H1 (cell line): ENCODE measurements at regions not wholly inside any gene's neighbourhood (a gene's known extent, or its start where the extent isn't known, plus 50 kb on each side); places are given as distances from the start of the nearest gene placed in this dataset.

ENCODE experiments used
- EZH2 ChIP-seq: fragments of 200-600 bp; sonication (generic); IDR thresholded peaks from 2 replicates; pipeline ENCODE4 v1.7.1; 2012; ENCODE audit warnings: low read depth, mild to moderate bottlenecking, moderate library complexity, low read length, inconsistent platforms; ENCODE audit not compliant: severe bottlenecking
- MAFK ChIP-seq: IDR thresholded peaks from 2 replicates; pipeline ENCODE4 v1.6.1; 2012; ENCODE audit warnings: low read depth, mild to moderate bottlenecking, improper control_type of control experiment, low read length
- POLR2AphosphoS5 ChIP-seq: IDR thresholded peaks from 2 replicates; pipeline ENCODE4 v1.6.1; 2011; ENCODE audit warnings: low read depth, low read length
- RNF2 ChIP-seq: fragments of 200-900, 300-1000 bp; sonication (generic); IDR thresholded peaks from 2 replicates; pipeline ENCODE4 v1.7.1; 2016; ENCODE audit warnings: borderline replicate concordance, low read depth, mild to moderate bottlenecking, antibody characterized with exemption, low read length; ENCODE audit not compliant: poor library complexity, severe bottlenecking; ENCODE audit errors: missing control alignments
- SAP30 ChIP-seq: fragments of 300-600 bp; sonication (generic); IDR thresholded peaks from 2 replicates; pipeline ENCODE4 v1.7.1; 2012; ENCODE audit warnings: low read length, moderate library complexity, mild to moderate bottlenecking, inconsistent platforms; ENCODE audit not compliant: insufficient read depth, insufficient replicate concordance
- SP1 ChIP-seq: IDR thresholded peaks from 2 replicates; pipeline ENCODE4 v1.6.1; 2011; ENCODE audit warnings: low read depth, low read length
- SRF ChIP-seq: IDR thresholded peaks from 2 replicates; pipeline ENCODE4 v1.6.1; 2011; ENCODE audit warnings: mild to moderate bottlenecking, low read depth, low read length, moderate library complexity
- TBP ChIP-seq: IDR thresholded peaks from 2 replicates; pipeline ENCODE4 v1.6.1; 2011; ENCODE audit warnings: low read depth, low read length, improper control_type of control experiment
- TCF12 ChIP-seq: IDR thresholded peaks from 2 replicates; pipeline ENCODE4 v1.6.1; 2011; ENCODE audit warnings: low read depth, mild to moderate bottlenecking, low read length
- TF ChIP-seq, protein P1 (sequence below), 3 experiments: IDR thresholded peaks; 1 replicate in 2 of 3; 2 replicates in 1 of 3; pipeline versions ENCODE4 v1.5.1 to v1.6.1; 2011; ENCODE audit warnings: low read length in 3 of 3, mild to moderate bottlenecking in 3 of 3, inconsistent platforms in 2 of 3, low read depth in 1 of 3, moderate library complexity in 1 of 3; ENCODE audit not compliant: insufficient read depth in 1 of 3; ENCODE audit errors: control extremely low read depth in 1 of 3
- TF ChIP-seq, protein P2 (sequence below): IDR thresholded peaks from 2 replicates; pipeline ENCODE4 v1.6.1; 2011; ENCODE audit warnings: low read depth, mild to moderate bottlenecking, low read length; ENCODE audit not compliant: insufficient read depth

DNA sequence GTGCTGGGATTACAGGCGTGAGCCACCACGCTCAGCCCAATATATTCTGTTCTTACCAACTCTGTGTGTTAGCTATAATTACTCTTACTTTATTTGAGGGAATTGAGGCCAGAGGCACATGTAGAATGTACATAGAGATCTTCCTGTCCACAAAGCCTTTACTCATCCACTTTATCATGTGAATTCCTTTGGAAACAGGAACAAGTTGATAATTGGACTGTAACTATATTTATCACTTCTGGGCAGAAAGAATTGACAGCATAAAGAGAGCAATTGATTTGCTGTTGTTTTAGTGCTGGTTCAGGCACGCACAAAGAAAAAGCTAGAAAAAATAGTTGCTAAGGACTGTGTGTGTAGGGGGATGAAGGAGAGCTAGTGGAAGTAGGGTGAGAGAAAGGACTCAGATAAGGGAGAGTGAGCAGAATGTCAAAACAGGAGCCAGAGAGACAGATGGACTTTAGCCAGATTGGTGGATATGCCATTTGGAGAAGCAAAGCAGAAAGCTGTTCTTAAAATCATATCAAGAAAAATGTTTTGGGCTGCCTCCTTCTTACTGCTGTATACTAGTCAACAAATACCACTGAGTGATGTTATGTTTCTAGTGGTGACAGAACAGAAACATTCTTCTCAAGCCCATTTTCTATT, 929.8 kb upstream of the CNTN5 start:
- TF ChIP-seq RNF2: no peak
- TF ChIP-seq, protein P1, sequence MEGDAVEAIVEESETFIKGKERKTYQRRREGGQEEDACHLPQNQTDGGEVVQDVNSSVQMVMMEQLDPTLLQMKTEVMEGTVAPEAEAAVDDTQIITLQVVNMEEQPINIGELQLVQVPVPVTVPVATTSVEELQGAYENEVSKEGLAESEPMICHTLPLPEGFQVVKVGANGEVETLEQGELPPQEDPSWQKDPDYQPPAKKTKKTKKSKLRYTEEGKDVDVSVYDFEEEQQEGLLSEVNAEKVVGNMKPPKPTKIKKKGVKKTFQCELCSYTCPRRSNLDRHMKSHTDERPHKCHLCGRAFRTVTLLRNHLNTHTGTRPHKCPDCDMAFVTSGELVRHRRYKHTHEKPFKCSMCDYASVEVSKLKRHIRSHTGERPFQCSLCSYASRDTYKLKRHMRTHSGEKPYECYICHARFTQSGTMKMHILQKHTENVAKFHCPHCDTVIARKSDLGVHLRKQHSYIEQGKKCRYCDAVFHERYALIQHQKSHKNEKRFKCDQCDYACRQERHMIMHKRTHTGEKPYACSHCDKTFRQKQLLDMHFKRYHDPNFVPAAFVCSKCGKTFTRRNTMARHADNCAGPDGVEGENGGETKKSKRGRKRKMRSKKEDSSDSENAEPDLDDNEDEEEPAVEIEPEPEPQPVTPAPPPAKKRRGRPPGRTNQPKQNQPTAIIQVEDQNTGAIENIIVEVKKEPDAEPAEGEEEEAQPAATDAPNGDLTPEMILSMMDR (IDR thresholded peaks at IDR 0.05; ENCODE audit: control extremely low read depth in 1 of 3, insufficient read depth in 1 of 3, low read depth in 1 of 3, low read length in 3 of 3): no peak
- no peak for TF ChIP-seq SRF
- TF ChIP-seq, protein P2, sequence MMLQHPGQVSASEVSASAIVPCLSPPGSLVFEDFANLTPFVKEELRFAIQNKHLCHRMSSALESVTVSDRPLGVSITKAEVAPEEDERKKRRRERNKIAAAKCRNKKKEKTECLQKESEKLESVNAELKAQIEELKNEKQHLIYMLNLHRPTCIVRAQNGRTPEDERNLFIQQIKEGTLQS: no peak
- TF ChIP-seq TBP: no peak
- TF ChIP-seq EZH2: no peak
- no peak for TF ChIP-seq SAP30
- TF ChIP-seq TCF12: no peak
- no peak for TF ChIP-seq POLR2AphosphoS5
- no peak for TF ChIP-seq MAFK
- TF ChIP-seq SP1: no peak
